ENCODE measurements at regions not wholly inside any gene's neighbourhood (a gene's known extent, or its start where the extent isn't known, plus 50 kb on each side); places are given as distances from the start of the nearest gene placed in this dataset.

- H3K4me3 ChIP-seq (ENCODE audit: low read length): no peak overlapping the region
- H3K4me1 ChIP-seq (ENCODE audit: insufficient read depth, low read length): no peaks in the 10 kb centered on the region
- no peak overlapping the region for H3K27ac ChIP-seq (ENCODE audit: low read length)
- ChIA-PET CTCF (interaction anchor here (0.7 kb wide), 1 partner anchor 66 kb away, joined by 5 read pairs; no protein-coding TSS in a partner anchor), POLR2A (ENCODE audit: unreplicated experiment) (no interaction called here)
- DNase-seq: no peak
- no peak overlapping the region for H2AFZ ChIP-seq (ENCODE audit: low read length)
- no peaks in the 10 kb centered on the region for H4K20me1 ChIP-seq (ENCODE audit: low read length)
- H3F3A ChIP-seq (ENCODE audit: low read length, unreplicated experiment): no peaks in the 10 kb centered on the region
- no peaks in the 10 kb centered on the region for H3K9me3 ChIP-seq (ENCODE audit: low read length)
- H3K4me2 ChIP-seq (ENCODE audit: low read length): no peak overlapping the region
- no peaks in the 10 kb centered on the region for H3K79me2 ChIP-seq (ENCODE audit: low read length)
- no peak for TF ChIP-seq CTCF (conservative IDR thresholded peaks at IDR 0.05; ENCODE audit: low read depth, low read length)
- no peak for TF ChIP-seq EZH2phosphoT487 (IDR thresholded peaks at IDR 0.05; ENCODE audit: borderline replicate concordance, low read length)
- no peak for TF ChIP-seq EZH2 (IDR thresholded peaks at IDR 0.05; ENCODE audit: low read length, unreplicated experiment)
- BruUV-seq (replicated peaks): no TSS peak
- ATAC-seq: no peak
- H3K36me3 ChIP-seq (ENCODE audit: low read depth, low read length): no peaks in the 10 kb centered on the region
- H3K9me2 ChIP-seq (replicated peaks; ENCODE audit: low read length): no peaks in the 10 kb centered on the region
- intact Hi-C loops (cut with micrococcal nuclease): no loop called here
- H3K27me3 ChIP-seq (ENCODE audit: low read length): no peaks in the 10 kb centered on the region
- H3K9ac ChIP-seq (ENCODE audit: low read length): no peak overlapping the region
These were observed 208.5 kb upstream of the DIO2 start for GRCh38 chr14:80419769-80420168.

DNA sequence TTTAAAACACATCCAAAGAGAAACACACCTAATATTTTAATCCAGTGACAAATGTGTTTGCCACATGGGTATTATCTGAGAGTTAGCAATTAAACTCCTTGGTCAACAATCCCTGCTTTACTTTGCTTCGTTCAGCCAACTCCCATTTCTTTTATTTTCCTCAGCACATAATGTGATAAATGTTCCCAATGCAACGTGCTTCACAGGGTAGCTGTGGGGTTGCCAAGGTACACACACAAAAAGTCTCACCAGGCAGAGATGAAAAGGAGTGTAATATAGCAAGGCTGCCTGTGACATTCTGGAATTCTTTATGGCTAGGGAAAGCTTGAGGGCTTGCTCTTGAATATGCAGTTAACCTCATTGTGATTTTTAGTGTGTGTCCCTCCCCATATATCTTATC, 208.0 kb upstream of the DIO2 start:
- DNase-seq (no peak), ATAC-seq (no peak)
- no peak for TF ChIP-seq CTCF (conservative IDR thresholded peaks at IDR 0.05; ENCODE audit: low read depth, low read length)
- no peak for TF ChIP-seq EZH2 (IDR thresholded peaks at IDR 0.05; ENCODE audit: low read length, unreplicated experiment)
- no peak for TF ChIP-seq EZH2phosphoT487 (IDR thresholded peaks at IDR 0.05; ENCODE audit: borderline replicate concordance, low read length)
- H2AFZ ChIP-seq (ENCODE audit: low read length): no peak overlapping the region
- no peaks in the 10 kb centered on the region for H3K27me3 ChIP-seq (ENCODE audit: low read length)
- H3K9ac ChIP-seq (ENCODE audit: low read length): no peak overlapping the region
- CTCF ChIA-PET: no interaction called here
- H3K4me2 ChIP-seq (ENCODE audit: low read length): no peak overlapping the region
- POLR2A ChIA-PET (ENCODE audit: unreplicated experiment): no interaction called here
- H4K20me1 ChIP-seq (ENCODE audit: low read length): no peaks in the 10 kb centered on the region
- BruUV-seq (replicated peaks): no TSS peak
- no peak overlapping the region for H3K27ac ChIP-seq (ENCODE audit: low read length)
- intact Hi-C loops (cut with micrococcal nuclease): no loop called here
- H3K4me1 ChIP-seq (ENCODE audit: insufficient read depth, low read length): no peaks in the 10 kb centered on the region
- H3K79me2 ChIP-seq (ENCODE audit: low read length): no peaks in the 10 kb centered on the region
- H3K9me2 ChIP-seq (replicated peaks; ENCODE audit: low read length): no peaks in the 10 kb centered on the region
- no peaks in the 10 kb centered on the region for H3F3A ChIP-seq (ENCODE audit: low read length, unreplicated experiment)
- H3K4me3 ChIP-seq (ENCODE audit: low read length): no peak overlapping the region
- H3K36me3 ChIP-seq (ENCODE audit: low read depth, low read length): no peaks in the 10 kb centered on the region
- H3K9me3 ChIP-seq (ENCODE audit: low read length): no peaks in the 10 kb centered on the region

- no peaks in the 10 kb centered on the region for H3K9me3 ChIP-seq (ENCODE audit: low read length)
- CTCF ChIA-PET: interaction anchor here (0.5 kb wide), 1 partner anchor 91 kb away, joined by 6 read pairs; no protein-coding TSS in a partner anchor
These were observed 204.3 kb upstream of the DIO2 start for GRCh38 chr14:80415636-80416035.

More at GRCh38 chr14:80415636-80416035, 204.3 kb upstream of the DIO2 start:
- POLR2A ChIA-PET (ENCODE audit: unreplicated experiment): no interaction called here
- Histone ChIP-seq H3K4me2 (ENCODE audit: low read length) (no peak overlapping the region), H3K36me3 (ENCODE audit: low read depth, low read length) (no peaks in the 10 kb centered on the region), H3F3A (ENCODE audit: low read length, unreplicated experiment) (no peaks in the 10 kb centered on the region), H3K79me2 (ENCODE audit: low read length) (no peaks in the 10 kb centered on the region), H2AFZ (ENCODE audit: low read length) (no peak overlapping the region), H3K4me3 (ENCODE audit: low read length) (no peak overlapping the region), H4K20me1 (ENCODE audit: low read length) (no peaks in the 10 kb centered on the region), H3K4me1 (ENCODE audit: insufficient read depth, low read length) (no peaks in the 10 kb centered on the region), H3K27ac (ENCODE audit: low read length) (no peak overlapping the region), H3K27me3 (ENCODE audit: low read length) (no peaks in the 10 kb centered on the region), H3K9ac (ENCODE audit: low read length) (no peak overlapping the region), H3K9me2 (replicated peaks; ENCODE audit: low read length) (no peaks in the 10 kb centered on the region)
- intact Hi-C loops (cut with micrococcal nuclease): no loop called here
- BruUV-seq (replicated peaks): no TSS peak
- DNase-seq: no peak
- no peak for ATAC-seq
- no peak for TF ChIP-seq EZH2 (IDR thresholded peaks at IDR 0.05; ENCODE audit: low read length, unreplicated experiment)
